ENCODE measurements at regions not wholly inside any gene's neighbourhood (a gene's known extent, or its start where the extent isn't known, plus 50 kb on each side); places are given as distances from the start of the nearest gene placed in this dataset.

GRCh38 chr18:57202881-57203280, 56.0 kb downstream of the BOD1L2 start:
- peak in 8 of 56 donors; percentile 3 to 41 (median 22) for DNase-seq

DNA sequence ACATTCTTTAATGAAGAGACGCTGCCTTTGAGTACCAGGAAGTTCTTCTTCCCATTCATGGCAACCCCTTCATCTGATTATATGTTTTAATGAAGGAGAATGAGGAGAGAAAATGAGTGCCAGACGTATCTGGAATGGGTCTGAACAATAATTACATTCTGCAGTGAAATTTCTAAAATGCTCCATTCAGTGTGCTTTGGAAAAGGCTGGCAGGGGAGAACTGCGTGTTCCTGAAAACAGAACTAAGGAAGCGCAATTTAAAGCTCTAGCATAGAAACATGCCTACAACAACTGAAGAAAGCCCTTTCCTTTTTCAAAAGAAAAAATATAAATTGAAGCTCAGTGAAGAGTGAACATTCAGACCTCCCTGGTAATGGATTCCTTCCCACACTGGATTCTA, 58.8 kb downstream of the BOD1L2 start:
- DNase-seq = peak in 4 of 56 donors; percentile 2 to 43 (median 8)

- no peak for DNase-seq
These were observed 60.4 kb downstream of the BOD1L2 start for GRCh38 chr18:57207124-57207916.

DNA sequence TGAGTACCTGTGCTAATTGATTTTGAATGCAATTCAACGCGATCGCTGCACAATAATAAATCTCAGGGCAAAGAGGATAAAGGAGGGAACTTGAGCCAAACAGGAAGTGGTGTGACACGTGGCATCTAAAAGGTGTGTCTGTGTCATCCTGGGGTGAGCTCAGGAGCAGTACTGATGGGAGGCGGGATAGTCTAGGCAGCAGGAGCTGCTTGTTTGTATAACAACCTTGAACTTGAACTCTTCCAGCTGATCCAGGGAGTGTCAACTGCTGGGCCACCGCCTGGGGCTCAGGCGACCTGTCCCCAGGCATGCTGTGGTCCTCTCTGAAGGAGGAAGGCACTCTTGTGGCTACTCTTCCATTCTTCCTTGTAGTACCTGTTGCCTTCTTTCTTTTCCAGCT, 61.2 kb downstream of the BOD1L2 start:
- no peak for DNase-seq

DNA sequence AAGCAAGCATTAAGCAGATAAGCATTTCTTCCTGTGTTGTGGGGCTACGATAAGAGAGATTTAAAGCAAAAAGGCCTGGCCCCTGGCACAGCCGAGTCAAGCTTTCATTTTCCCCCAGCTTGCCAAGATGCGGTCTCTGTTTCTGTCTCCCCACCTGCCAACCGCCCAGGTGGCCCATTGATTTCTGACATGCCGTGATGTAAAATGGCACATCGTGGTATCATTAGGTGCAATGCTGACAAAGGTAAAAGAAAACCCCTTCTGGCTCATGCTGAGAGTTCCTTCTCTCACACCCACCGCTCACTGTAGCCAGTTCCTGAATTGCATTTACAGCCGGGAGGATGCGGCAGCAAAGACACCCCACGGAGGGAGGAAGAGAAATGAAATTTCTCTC, 62.8 kb downstream of the BOD1L2 start:
- no peak for DNase-seq

DNA sequence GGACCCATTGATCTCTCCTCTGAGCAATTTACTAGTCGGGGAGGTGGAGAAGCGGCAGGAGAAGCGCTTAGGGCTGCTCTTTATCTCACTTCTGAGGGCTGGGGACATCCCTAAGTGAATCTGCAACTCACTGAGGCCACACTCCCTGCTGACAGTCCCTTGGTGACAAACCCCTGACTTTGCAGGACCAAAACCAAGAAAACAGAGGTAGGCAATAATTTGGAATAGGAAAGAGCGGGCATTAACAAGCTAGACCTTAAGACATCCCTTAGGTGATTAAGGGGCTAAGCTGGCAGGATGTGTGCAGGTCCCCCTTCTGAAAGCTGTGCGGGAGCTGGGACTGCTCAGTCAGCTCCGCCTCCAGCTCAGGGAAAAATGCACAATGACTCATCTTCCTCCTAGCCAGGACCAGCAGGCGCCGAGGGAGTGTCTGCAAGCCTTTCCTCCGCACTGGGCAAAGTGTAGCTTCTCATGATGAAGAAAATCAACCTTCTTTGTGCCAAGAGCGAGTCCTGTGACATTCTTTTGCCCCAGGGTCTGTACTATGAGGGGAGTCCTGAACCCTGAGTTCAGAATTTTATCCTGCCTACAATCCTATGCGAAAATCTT, 63.3 kb downstream of the BOD1L2 start:
- peak in 16 of 56 donors; percentile 3 to 63 (median 20) for DNase-seq

GRCh38 chr18:57210716-57211411, 64.0 kb downstream of the BOD1L2 start:
- no peak for DNase-seq

DNA sequence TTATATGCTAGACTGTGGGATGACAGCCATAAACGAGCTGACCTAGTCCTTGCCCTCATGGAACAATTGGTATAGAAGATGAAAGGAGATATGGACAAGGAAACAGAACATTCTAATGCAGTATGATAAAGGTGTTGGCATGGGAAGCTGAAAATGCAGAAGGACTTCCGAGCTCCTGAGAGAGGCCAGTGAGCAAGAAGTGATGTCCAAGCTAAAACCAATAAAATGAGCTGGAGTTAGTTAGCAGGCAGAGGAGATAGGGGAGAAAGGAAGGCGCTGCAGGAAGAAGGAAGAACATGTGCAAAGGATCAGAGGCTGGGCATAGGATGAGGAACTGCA, 64.5 kb downstream of the BOD1L2 start:
- DNase-seq = no peak

DNA sequence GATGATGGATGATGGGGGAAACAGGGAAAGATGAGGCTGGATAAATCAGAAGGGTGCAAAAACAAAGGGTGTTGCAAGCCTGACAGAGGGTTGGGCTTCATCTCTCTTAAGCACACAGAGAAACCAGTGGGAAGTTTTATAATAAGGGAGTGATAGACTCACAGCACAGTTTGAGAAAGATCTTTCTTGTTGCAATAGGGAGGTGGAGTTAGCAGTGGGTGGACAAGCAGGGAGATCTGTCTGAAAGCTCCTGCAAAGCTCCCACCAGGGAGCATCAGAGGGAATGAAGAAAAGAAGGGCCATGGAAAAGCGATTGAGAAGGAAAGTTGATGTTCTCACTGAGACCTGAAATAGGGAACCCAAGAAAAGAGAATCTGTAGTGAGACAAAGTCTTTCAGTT, 64.9 kb downstream of the BOD1L2 start:
- DNase-seq = peak in 10 of 56 donors; percentile 6 to 53 (median 30)

- no peak for DNase-seq
These were observed 65.8 kb downstream of the BOD1L2 start for GRCh38 chr18:57212678-57213077.

DNA sequence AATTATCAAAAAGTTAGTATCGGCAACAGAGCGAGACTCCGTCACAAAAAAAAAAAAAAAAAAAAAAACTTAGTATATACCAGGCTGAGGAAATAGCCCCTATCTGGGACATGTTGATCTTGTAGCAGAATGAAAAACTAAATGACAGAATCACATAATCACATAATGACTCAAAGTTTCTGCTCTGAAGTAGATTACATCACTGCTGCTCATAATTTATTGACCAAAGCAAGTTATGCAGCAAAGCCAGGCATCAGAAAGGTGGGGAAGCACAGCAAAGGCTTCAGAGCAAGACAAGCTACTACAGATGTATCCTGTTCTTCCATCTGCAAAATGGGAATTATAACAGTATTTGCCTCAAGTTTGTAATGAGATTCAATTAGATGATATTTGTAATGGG, 68.1 kb downstream of the BOD1L2 start:
- no peak for DNase-seq

- peak in 10 of 56 donors; percentile 1 to 56 (median 13) for DNase-seq
These were observed 71.4 kb downstream of the BOD1L2 start for GRCh38 chr18:57218281-57218680.

DNA sequence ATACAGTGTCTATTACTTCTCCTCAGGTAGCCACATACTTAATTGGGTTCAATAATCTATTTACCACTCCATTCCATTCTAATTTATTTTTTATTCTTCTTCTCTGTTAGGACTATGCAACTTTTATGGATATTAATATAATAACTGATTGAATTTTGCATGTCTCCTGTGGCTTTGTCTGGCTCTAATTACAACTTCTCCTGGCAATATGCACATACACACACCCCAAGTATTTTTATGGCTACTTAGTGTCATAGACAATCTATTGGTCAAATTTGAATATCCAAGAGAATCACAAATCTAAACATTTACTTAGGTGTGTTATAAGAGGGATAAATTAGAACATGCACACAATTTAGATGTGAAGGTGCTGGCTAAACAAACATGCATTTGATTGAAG, 73.1 kb downstream of the BOD1L2 start:
- DNase-seq = no peak

DNA sequence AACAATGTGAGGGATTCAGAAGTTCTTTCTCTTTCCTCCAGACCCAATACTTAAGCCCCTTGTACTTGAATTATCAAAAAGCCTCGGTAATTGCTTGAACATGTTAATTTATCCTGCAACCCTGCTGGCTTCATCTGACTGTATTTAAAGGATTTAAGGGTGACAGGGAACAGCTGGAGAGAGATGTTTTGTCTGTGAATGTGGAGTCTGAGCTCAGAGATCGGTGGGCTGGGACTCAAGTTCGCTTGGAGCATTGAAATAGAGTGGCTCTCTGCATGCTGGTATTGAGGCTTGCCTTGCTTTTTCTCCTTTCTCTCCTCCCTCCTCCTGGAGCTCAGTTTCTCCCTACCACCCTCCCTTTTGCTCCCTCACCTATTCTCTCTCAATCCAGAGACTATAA, 73.6 kb downstream of the BOD1L2 start:
- DNase-seq = no peak

DNA sequence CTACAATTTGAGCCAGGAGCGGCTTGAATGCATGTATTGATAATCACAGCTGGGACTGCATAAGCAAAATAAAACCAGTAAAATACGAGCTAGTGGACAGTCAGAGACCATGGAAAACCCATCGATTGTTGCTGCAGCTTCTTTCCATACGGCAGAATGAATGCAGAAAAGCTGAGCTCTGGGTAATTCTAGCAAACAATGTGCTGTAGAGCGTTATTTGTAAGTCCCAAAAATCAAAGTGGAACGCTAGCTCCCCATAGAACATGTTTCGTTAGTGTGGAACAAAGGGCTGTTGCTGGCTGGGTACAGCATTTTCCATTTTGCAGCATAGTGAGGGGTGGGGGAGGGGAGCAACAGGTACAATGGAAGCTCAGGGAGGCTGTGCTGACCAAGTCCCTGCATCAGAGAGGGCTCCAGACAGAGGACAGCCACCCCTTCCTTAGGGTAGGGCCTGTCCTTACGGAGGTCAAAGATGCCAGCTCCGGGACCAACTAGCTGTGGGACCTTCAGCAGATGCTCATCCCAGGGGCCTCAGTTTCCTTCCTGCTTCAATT, 74.1 kb downstream of the BOD1L2 start:
- DNase-seq = no peak

GRCh38 chr18:57223144-57223870, 76.4 kb downstream of the BOD1L2 start:
- DNase-seq = no peak

GRCh38 chr18:57230861-57231585, 84.1 kb downstream of the BOD1L2 start:
- peak in 23 of 56 donors; percentile 6 to 68 (median 34) for DNase-seq

- peak in 24 of 56 donors; percentile 1 to 62 (median 12) for DNase-seq
These were observed 85.0 kb downstream of the BOD1L2 start for GRCh38 chr18:57231864-57232263.

DNA sequence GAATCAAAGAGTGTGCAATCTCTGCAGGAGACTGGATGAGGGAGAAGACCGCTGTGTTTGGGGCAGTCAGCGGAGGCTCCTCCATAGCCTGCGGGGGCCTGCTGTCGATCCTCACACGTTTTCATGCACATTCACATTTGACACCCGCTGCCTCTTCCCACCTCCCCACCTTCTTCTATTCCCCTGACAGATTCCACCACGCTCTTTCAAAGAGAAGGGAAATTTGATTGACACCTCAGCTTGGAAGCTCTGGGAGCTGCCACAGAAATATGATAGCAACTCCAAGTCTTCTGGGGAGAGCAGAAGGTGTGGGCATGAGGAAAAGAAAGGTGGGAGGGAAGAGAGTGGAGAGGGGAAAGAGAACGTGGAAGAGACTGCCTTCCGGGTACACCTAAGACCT, 87.5 kb downstream of the BOD1L2 start:
- peak in 17 of 56 donors; percentile 6 to 62 (median 21) for DNase-seq

DNA sequence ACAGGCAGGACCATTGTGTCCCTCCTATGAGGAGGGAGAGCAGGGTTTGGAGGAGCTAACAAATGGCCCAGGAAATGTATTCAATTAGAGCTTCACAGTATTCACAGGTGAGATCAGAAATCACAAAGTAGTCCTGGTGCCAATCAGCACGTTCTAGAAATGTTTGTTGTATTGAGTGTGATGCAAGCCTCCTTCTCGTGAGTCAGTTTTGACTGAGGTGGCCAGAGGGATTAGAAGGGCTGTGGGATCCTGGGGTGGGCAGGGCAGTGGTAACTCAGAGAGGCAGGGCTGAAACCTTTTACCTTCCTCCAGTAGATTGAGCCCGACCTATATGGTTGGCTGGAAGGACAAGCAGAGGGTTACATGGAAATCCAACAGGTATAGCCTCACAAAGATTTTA, 95.0 kb downstream of the BOD1L2 start:
- no peak for DNase-seq

DNA sequence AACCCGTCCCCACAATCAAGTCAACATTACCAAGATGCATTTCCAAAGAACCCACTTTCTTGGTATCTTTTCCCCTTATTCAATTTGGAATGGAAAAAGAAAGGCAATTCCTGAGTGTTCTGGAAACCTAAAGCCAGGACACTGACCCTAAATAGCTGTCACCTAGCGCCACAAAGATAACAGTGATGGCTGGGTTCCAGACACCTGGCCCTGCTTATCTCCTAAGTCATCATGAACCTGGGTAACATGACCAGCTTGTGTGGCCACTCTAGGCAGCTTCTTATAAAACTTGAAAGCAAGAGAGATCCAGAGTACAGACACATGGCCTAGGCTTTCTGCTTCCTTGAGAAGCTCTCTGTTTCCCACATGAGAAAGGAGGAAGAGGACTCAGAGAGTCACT, 95.4 kb downstream of the BOD1L2 start:
- DNase-seq = no peak

Data from nucleus accumbens (tissue), 56 donors.